NT2/D1 (cell line): ENCODE measurements at regions not wholly inside any gene's neighbourhood (a gene's known extent, or its start where the extent isn't known, plus 50 kb on each side); places are given as distances from the start of the nearest gene placed in this dataset.

ENCODE experiments used
- DNase-seq: peaks from one replicate; pipeline ENCODE4 v3.0.0-alpha.2; 2011; ENCODE audit warnings: low read depth, low spot score
- H3K27me3 ChIP-seq: 2 replicates; pipeline ENCODE4 v1.6.0; 2011; ENCODE audit warnings: mild to moderate bottlenecking; ENCODE audit not compliant: insufficient read length, insufficient read depth
- H3K36me3 ChIP-seq: 2 replicates; pipeline ENCODE4 v1.6.1; 2011; ENCODE audit warnings: mild to moderate bottlenecking, low read length, mixed read lengths; ENCODE audit not compliant: insufficient read depth, insufficient read length
- H3K4me1 ChIP-seq: 2 replicates; pipeline ENCODE4 v1.5.1; 2011; ENCODE audit not compliant: insufficient read depth, insufficient read length
- H3K4me3 ChIP-seq: 2 replicates; pipeline ENCODE4 v1.5.1; 2011; ENCODE audit warnings: low read depth; ENCODE audit not compliant: insufficient read length
- H3K9ac ChIP-seq: 2 replicates; pipeline ENCODE4 v1.6.0; 2011; ENCODE audit warnings: low read depth; ENCODE audit not compliant: insufficient read length
- H3K9me3 ChIP-seq: 2 replicates; pipeline ENCODE4 v1.5.1; 2011; ENCODE audit warnings: mild to moderate bottlenecking, low read length; ENCODE audit not compliant: insufficient read depth
- SUZ12 ChIP-seq: IDR thresholded peaks from 2 replicates; pipeline ENCODE4 v1.6.1; 2011; ENCODE audit not compliant: insufficient read length, insufficient read depth; ENCODE audit errors: extremely low read depth
- YY1 ChIP-seq: IDR thresholded peaks from 2 replicates; pipeline ENCODE4 v1.6.1; 2011; ENCODE audit not compliant: insufficient read length, insufficient read depth
- ZNF274 ChIP-seq: IDR thresholded peaks from 2 replicates; pipeline ENCODE4 v1.6.1; 2011; ENCODE audit warnings: mild to moderate bottlenecking, low read depth, low read length

GRCh38 chr2:145235312-145235711 is 715.4 kb upstream of the ZEB2 start:
- Histone ChIP-seq H3K9ac (no peak overlapping the region), H3K27me3 (no peaks in the 10 kb centered on the region), H3K4me1 (no peaks in the 10 kb centered on the region), H3K36me3 (no peaks in the 10 kb centered on the region), H3K9me3 (no peaks in the 10 kb centered on the region), H3K4me3 (no peak overlapping the region)
- TF ChIP-seq YY1 (no peak), SUZ12 (no peak), ZNF274 (no peak)
- no peak for DNase-seq

GRCh38 chr2:145230546-145230945 is 710.6 kb upstream of the ZEB2 start:
- H3K9me3 ChIP-seq = no peaks in the 10 kb centered on the region
- no peaks in the 10 kb centered on the region for H3K27me3 ChIP-seq
- DNase-seq = no peak
- H3K4me1 ChIP-seq = no peaks in the 10 kb centered on the region
- TF ChIP-seq ZNF274 (no peak), SUZ12 (no peak), YY1 (no peak)
- no peaks in the 10 kb centered on the region for H3K36me3 ChIP-seq
- no peak overlapping the region for H3K9ac ChIP-seq
- no peak overlapping the region for H3K4me3 ChIP-seq

DNA sequence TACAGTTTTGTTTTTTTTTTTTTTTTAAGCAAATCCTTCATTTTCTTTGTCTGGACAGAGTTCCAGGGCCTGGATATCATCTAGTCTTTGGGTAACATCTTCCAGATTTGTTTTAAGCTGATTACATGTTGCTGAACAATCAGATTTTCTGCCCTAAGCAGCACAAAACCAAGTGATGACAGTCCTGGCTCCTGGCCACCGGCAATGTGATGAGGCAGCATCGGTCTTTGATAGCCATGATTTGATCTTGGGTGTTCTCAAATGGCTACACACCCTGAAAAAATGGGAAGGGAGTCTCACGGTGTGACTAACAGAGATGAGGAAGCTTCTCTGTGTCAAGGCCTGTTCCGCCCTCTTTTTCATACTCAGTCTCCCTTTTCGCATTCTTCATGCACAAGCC is 708.6 kb upstream of the ZEB2 start:
- Histone ChIP-seq H3K27me3 (no peaks in the 10 kb centered on the region), H3K9me3 (peaks cover 5% of the 10 kb centered on the region; the same call in 1 of the 2 replicates), H3K4me1 (no peaks in the 10 kb centered on the region), H3K4me3 (no peak overlapping the region), H3K9ac (no peak overlapping the region), H3K36me3 (no peaks in the 10 kb centered on the region)
- no peak for TF ChIP-seq YY1
- TF ChIP-seq SUZ12 = no peak
- TF ChIP-seq ZNF274 = no peak
- no peak for DNase-seq

- H3K4me1 ChIP-seq = no peaks in the 10 kb centered on the region
- no peak overlapping the region for H3K4me3 ChIP-seq
- peaks cover 5% of the 10 kb centered on the region; the same call in 1 of the 2 replicates for H3K9me3 ChIP-seq
- H3K9ac ChIP-seq = no peak overlapping the region
- H3K36me3 ChIP-seq = no peaks in the 10 kb centered on the region
- no peaks in the 10 kb centered on the region for H3K27me3 ChIP-seq
- TF ChIP-seq YY1 (no peak), ZNF274 (no peak), SUZ12 (no peak)
- no peak for DNase-seq
Measured at GRCh38 chr2:145226901-145227300, 707.0 kb upstream of the ZEB2 start.

- no peaks in the 10 kb centered on the region for H3K4me1 ChIP-seq
- TF ChIP-seq ZNF274 (no peak), SUZ12 (no peak), YY1 (no peak)
- H3K9ac ChIP-seq = no peak overlapping the region
- H3K27me3 ChIP-seq = no peaks in the 10 kb centered on the region
- DNase-seq = no peak
- H3K36me3 ChIP-seq = no peaks in the 10 kb centered on the region
- H3K9me3 ChIP-seq = peaks cover 5% of the 10 kb centered on the region; the same call in 1 of the 2 replicates
- no peak overlapping the region for H3K4me3 ChIP-seq
Measured at GRCh38 chr2:145221516-145221915, 701.6 kb upstream of the ZEB2 start.

DNA sequence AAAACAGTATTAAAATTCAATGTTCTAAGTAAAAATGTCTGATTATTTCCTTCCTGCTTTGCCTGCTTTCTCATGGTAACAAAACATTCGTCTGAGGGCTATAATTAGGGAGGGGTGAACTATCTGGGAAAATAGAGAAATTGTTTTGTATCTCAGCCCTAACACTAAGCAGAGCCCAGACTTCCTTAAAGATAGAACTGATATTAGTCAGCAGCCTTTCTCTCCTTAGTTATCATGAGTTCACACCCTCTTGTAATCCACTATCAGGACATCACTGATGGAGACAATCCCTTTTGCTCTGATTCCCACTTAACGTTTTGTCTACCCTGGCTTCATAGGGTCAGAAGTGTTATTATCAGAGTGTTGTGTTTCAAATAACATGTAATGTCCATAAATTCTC is 701.1 kb upstream of the ZEB2 start:
- TF ChIP-seq YY1 (no peak), ZNF274 (no peak), SUZ12 (no peak)
- Histone ChIP-seq H3K4me1 (no peaks in the 10 kb centered on the region), H3K9ac (no peak overlapping the region), H3K4me3 (no peak overlapping the region), H3K9me3 (peaks cover 5% of the 10 kb centered on the region; the same call in 1 of the 2 replicates), H3K27me3 (no peaks in the 10 kb centered on the region), H3K36me3 (no peaks in the 10 kb centered on the region)
- no peak for DNase-seq

- no peak overlapping the region for H3K4me3 ChIP-seq
- H3K27me3 ChIP-seq = no peaks in the 10 kb centered on the region
- no peak for TF ChIP-seq SUZ12
- TF ChIP-seq YY1 = no peak
- TF ChIP-seq ZNF274 = no peak
- no peaks in the 10 kb centered on the region for H3K4me1 ChIP-seq
- DNase-seq = no peak
- H3K36me3 ChIP-seq = no peaks in the 10 kb centered on the region
- H3K9ac ChIP-seq = no peak overlapping the region
- H3K9me3 ChIP-seq = peaks cover 5% of the 10 kb centered on the region; the same call in 1 of the 2 replicates
Measured at GRCh38 chr2:145220496-145220895, 700.6 kb upstream of the ZEB2 start.
